NCI-H1930 (cell line): ENCODE measurements at regions not wholly inside any gene's neighbourhood (a gene's known extent, or its start where the extent isn't known, plus 50 kb on each side); places are given as distances from the start of the nearest gene placed in this dataset.

Experiments used
- DNase-seq, 2 experiments: peaks; one replicate each; lab custom pipeline; 2025; lab: John Stamatoyannopoulos, UW

- no peak for DNase-seq
Observed at GRCh38 chr11:69431136-69431535, 50.3 kb upstream of the LINC01488 start.
